Activated T-cell treated with anti-CD3 and anti-CD28 coated beads for 1 hour (primary cell): ENCODE measurements at regions not wholly inside any gene's neighbourhood (a gene's known extent, or its start where the extent isn't known, plus 50 kb on each side); places are given as distances from the start of the nearest gene placed in this dataset.

Experiments used
- DNase-seq: peaks from one replicate; pipeline ENCODE4 v3.0.0-alpha.2; 2020; ENCODE audit warnings: low read depth

- DNase-seq = no peak
Measured at GRCh38 chrX:13147733-13148132, 103.3 kb upstream of the FAM9C start.

- DNase-seq = no peak
Measured at GRCh38 chrX:13147147-13147546, 102.7 kb upstream of the FAM9C start.

- DNase-seq = no peak
Measured at GRCh38 chrX:13144927-13145655, 100.7 kb upstream of the FAM9C start.

GRCh38 chrX:13142891-13143290 lies 98.5 kb upstream of the FAM9C start:
- no peak for DNase-seq

- DNase-seq = no peak
Measured at GRCh38 chrX:13140007-13140406, 95.6 kb upstream of the FAM9C start.

- DNase-seq = no peak
Measured at GRCh38 chrX:13131396-13132137, 87.1 kb upstream of the FAM9C start.

- DNase-seq = no peak
Measured at GRCh38 chrX:13130816-13131215, 86.4 kb upstream of the FAM9C start.

GRCh38 chrX:13128104-13128503 lies 83.7 kb upstream of the FAM9C start:
- no peak for DNase-seq

GRCh38 chrX:13126775-13127174 lies 82.4 kb upstream of the FAM9C start:
- no peak for DNase-seq

- DNase-seq = no peak
Measured at GRCh38 chrX:13125188-13125587, 80.8 kb upstream of the FAM9C start.

- no peak for DNase-seq
Measured at GRCh38 chrX:13123857-13124345, 79.5 kb upstream of the FAM9C start.

- DNase-seq = no peak
Measured at GRCh38 chrX:13123247-13123856, 78.9 kb upstream of the FAM9C start.

- DNase-seq = no peak
Measured at GRCh38 chrX:13121020-13121555, 76.7 kb upstream of the FAM9C start.

GRCh38 chrX:13120017-13120416 lies 75.6 kb upstream of the FAM9C start:
- no peak for DNase-seq

GRCh38 chrX:13119386-13119785 lies 75.0 kb upstream of the FAM9C start:
- no peak for DNase-seq

GRCh38 chrX:13115146-13115855 lies 70.9 kb upstream of the FAM9C start:
- no peak for DNase-seq

- no peak for DNase-seq
Measured at GRCh38 chrX:13112499-13112898, 68.1 kb upstream of the FAM9C start.

GRCh38 chrX:13110433-13111324 lies 66.3 kb upstream of the FAM9C start:
- DNase-seq = no peak

GRCh38 chrX:13109817-13110216 lies 65.4 kb upstream of the FAM9C start:
- DNase-seq = no peak

- DNase-seq = no peak
Measured at GRCh38 chrX:13103914-13104274, 59.5 kb upstream of the FAM9C start.
